Neural crest cell (in vitro differentiated cells): ENCODE measurements at regions not wholly inside any gene's neighbourhood (a gene's known extent, or its start where the extent isn't known, plus 50 kb on each side); places are given as distances from the start of the nearest gene placed in this dataset.

Experiments used
- DNase-seq: peaks from one replicate; pipeline ENCODE4 v3.0.0; 2021; ENCODE audit warnings: low read depth, mixed read lengths, low spot score
- H3K27ac Mint-ChIP-seq: one replicate; pipeline ENCODE4 v1.8.0; 2021; ENCODE audit warnings: mild to moderate bottlenecking, mixed read lengths; ENCODE audit not compliant: unreplicated experiment
- H3K27me3 Mint-ChIP-seq: 2 replicates; pipeline ENCODE4 v1.8.0; 2021; ENCODE audit warnings: low read depth, mild to moderate bottlenecking, mixed read lengths
- H3K36me3 Mint-ChIP-seq: 2 replicates; pipeline ENCODE4 v1.8.0; 2021; ENCODE audit warnings: low read depth, mild to moderate bottlenecking, mixed read lengths
- H3K4me1 Mint-ChIP-seq: 2 replicates; pipeline ENCODE4 v1.8.0; 2021; ENCODE audit warnings: mixed read lengths
- H3K4me3 Mint-ChIP-seq: one replicate; pipeline ENCODE4 v1.8.0; 2021; ENCODE audit warnings: mild to moderate bottlenecking, mixed read lengths
- H3K9me3 Mint-ChIP-seq: 2 replicates; pipeline ENCODE4 v1.8.0; 2021; ENCODE audit warnings: mixed read lengths
- CTCF ChIP-seq: fragments of 200-600 bp; sonication (generic); conservative IDR thresholded peaks from 2 replicates; pipeline ENCODE4 v1.5.0; 2021; ENCODE audit warnings: antibody characterized with exemption, mild to moderate bottlenecking

GRCh38 chr19:31694761-31695160, 345.5 kb upstream of the TSHZ3 start:
- no peaks in the 10 kb centered on the region for H3K4me1 Mint-ChIP-seq

GRCh38 chr19:31699421-31699820, 350.2 kb upstream of the TSHZ3 start:
- Mint-ChIP-seq H3K36me3 (no peaks in the 10 kb centered on the region), H3K9me3 (peaks cover 5% of the 10 kb centered on the region), H3K4me3 (no peak overlapping the region), H3K27me3 (peaks cover 1% of the 10 kb centered on the region), H3K4me1 (no peaks in the 10 kb centered on the region), H3K27ac (peak overlapping the region; percentile 90)
- TF ChIP-seq CTCF: no peak
- no peak for DNase-seq

More at GRCh38 chr19:31694761-31695160, 345.5 kb upstream of the TSHZ3 start:
- Mint-ChIP-seq H3K9me3 (no peaks in the 10 kb centered on the region), H3K4me3 (no peak overlapping the region), H3K27me3 (peaks cover 5% of the 10 kb centered on the region), H3K36me3 (no peaks in the 10 kb centered on the region), H3K27ac (no peak overlapping the region)
- no peak for DNase-seq
- no peak for TF ChIP-seq CTCF

- H3K27ac Mint-ChIP-seq: no peak overlapping the region
- DNase-seq: no peak
- H3K36me3 Mint-ChIP-seq: no peaks in the 10 kb centered on the region
- no peaks in the 10 kb centered on the region for H3K27me3 Mint-ChIP-seq
- no peak for TF ChIP-seq CTCF
- no peaks in the 10 kb centered on the region for H3K4me1 Mint-ChIP-seq
- no peak overlapping the region for H3K4me3 Mint-ChIP-seq
- peaks cover 5% of the 10 kb centered on the region for H3K9me3 Mint-ChIP-seq
Measured at GRCh38 chr19:31701146-31701545, 351.9 kb upstream of the TSHZ3 start.

GRCh38 chr19:31705656-31706055, 356.4 kb upstream of the TSHZ3 start:
- no peak for DNase-seq
- TF ChIP-seq CTCF: no peak
- H3K9me3 Mint-ChIP-seq: peaks cover 5% of the 10 kb centered on the region
- no peak overlapping the region for H3K4me3 Mint-ChIP-seq
- no peak overlapping the region for H3K27ac Mint-ChIP-seq
- H3K36me3 Mint-ChIP-seq: no peaks in the 10 kb centered on the region
- no peaks in the 10 kb centered on the region for H3K4me1 Mint-ChIP-seq
- peaks cover 3% of the 10 kb centered on the region for H3K27me3 Mint-ChIP-seq

- no peak for TF ChIP-seq CTCF
- Mint-ChIP-seq H3K27ac (no peak overlapping the region), H3K27me3 (peaks cover 3% of the 10 kb centered on the region), H3K4me1 (no peaks in the 10 kb centered on the region), H3K36me3 (no peaks in the 10 kb centered on the region), H3K4me3 (no peak overlapping the region), H3K9me3 (peaks cover 5% of the 10 kb centered on the region)
- no peak for DNase-seq
Measured at GRCh38 chr19:31706131-31706530, 356.9 kb upstream of the TSHZ3 start.
